ENCODE measurements at regions not wholly inside any gene's neighbourhood (a gene's known extent, or its start where the extent isn't known, plus 50 kb on each side); places are given as distances from the start of the nearest gene placed in this dataset.

GRCh38 chr18:40985436-40985835 lies 969.6 kb upstream of the PIK3C3 start:
- no peaks in the 10 kb centered on the region for H3K27me3 ChIP-seq
- no peaks in the 10 kb centered on the region for H3K9me3 ChIP-seq
- 34% methylated on average over 5 of the region's 5 CpGs for WGBS
- DNase-seq (ENCODE audit: low spot score in 2 of 2), result no peak
- no peaks in the 10 kb centered on the region for H3K36me3 ChIP-seq
- H3K4me1 ChIP-seq, result no peaks in the 10 kb centered on the region
- H3K4me3 ChIP-seq, result no peak overlapping the region
- no peak overlapping the region for H3K27ac ChIP-seq
- no peak for TF ChIP-seq POLR2AphosphoS5 (IDR thresholded peaks at IDR 0.05)
- no peak for TF ChIP-seq EP300 (IDR thresholded peaks at IDR 0.05)
- no peak for TF ChIP-seq POLR2A (IDR thresholded peaks at IDR 0.05)
- no peak for TF ChIP-seq CTCF (IDR thresholded peaks at IDR 0.05)

- TF ChIP-seq POLR2AphosphoS5 (IDR thresholded peaks at IDR 0.05) (no peak), CTCF (IDR thresholded peaks at IDR 0.05) (no peak), POLR2A (IDR thresholded peaks at IDR 0.05) (no peak), EP300 (IDR thresholded peaks at IDR 0.05) (no peak)
- H3K27ac ChIP-seq, result no peak overlapping the region
- DNase-seq (ENCODE audit: low spot score in 2 of 2), result no peak
- no peaks in the 10 kb centered on the region for H3K27me3 ChIP-seq
- no peaks in the 10 kb centered on the region for H3K9me3 ChIP-seq
- no peaks in the 10 kb centered on the region for H3K36me3 ChIP-seq
- no peaks in the 10 kb centered on the region for H3K4me1 ChIP-seq
- WGBS, result 60% methylated on average over 1 of the region's 1 CpG
- no peak overlapping the region for H3K4me3 ChIP-seq
Observed at GRCh38 chr18:40984856-40985255, 970.2 kb upstream of the PIK3C3 start.

- H3K27ac ChIP-seq, result no peak overlapping the region
- H3K9me3 ChIP-seq, result no peaks in the 10 kb centered on the region
- 89% methylated on average over 1 of the region's 1 CpG for WGBS
- no peaks in the 10 kb centered on the region for H3K4me1 ChIP-seq
- DNase-seq (ENCODE audit: low spot score in 2 of 2), result no peak
- no peak for TF ChIP-seq EP300 (IDR thresholded peaks at IDR 0.05)
- TF ChIP-seq POLR2A (IDR thresholded peaks at IDR 0.05), result no peak
- no peak for TF ChIP-seq CTCF (IDR thresholded peaks at IDR 0.05)
- no peak for TF ChIP-seq POLR2AphosphoS5 (IDR thresholded peaks at IDR 0.05)
- no peaks in the 10 kb centered on the region for H3K27me3 ChIP-seq
- H3K36me3 ChIP-seq, result no peaks in the 10 kb centered on the region
- H3K4me3 ChIP-seq, result no peak overlapping the region
Observed at GRCh38 chr18:40983835-40984234, 971.2 kb upstream of the PIK3C3 start.

GRCh38 chr18:40980171-40980570 lies 974.9 kb upstream of the PIK3C3 start:
- no peak for DNase-seq (ENCODE audit: low spot score in 2 of 2)
- TF ChIP-seq EP300 (IDR thresholded peaks at IDR 0.05) (no peak), CTCF (IDR thresholded peaks at IDR 0.05) (no peak), POLR2AphosphoS5 (IDR thresholded peaks at IDR 0.05) (no peak), POLR2A (IDR thresholded peaks at IDR 0.05) (no peak)
- Histone ChIP-seq H3K9me3 (no peaks in the 10 kb centered on the region), H3K36me3 (no peaks in the 10 kb centered on the region), H3K4me3 (no peak overlapping the region), H3K4me1 (no peaks in the 10 kb centered on the region), H3K27me3 (no peaks in the 10 kb centered on the region), H3K27ac (no peak overlapping the region)
- WGBS, result 44% methylated on average over 2 of the region's 2 CpGs

GRCh38 chr18:40976050-40976449 lies 979.0 kb upstream of the PIK3C3 start:
- peaks cover 8% of the 10 kb centered on the region for H3K9me3 ChIP-seq
- H3K4me3 ChIP-seq, result no peak overlapping the region
- H3K27ac ChIP-seq, result no peak overlapping the region
- H3K36me3 ChIP-seq, result no peaks in the 10 kb centered on the region
- no peaks in the 10 kb centered on the region for H3K27me3 ChIP-seq
- 96% methylated on average over 4 of the region's 4 CpGs for WGBS
- DNase-seq (ENCODE audit: low spot score in 2 of 2), result no peak
- no peaks in the 10 kb centered on the region for H3K4me1 ChIP-seq
- TF ChIP-seq POLR2AphosphoS5 (IDR thresholded peaks at IDR 0.05) (no peak), CTCF (IDR thresholded peaks at IDR 0.05) (no peak), POLR2A (IDR thresholded peaks at IDR 0.05) (no peak), EP300 (IDR thresholded peaks at IDR 0.05) (no peak)
